A549 (cell line): ENCODE measurements at regions not wholly inside any gene's neighbourhood (a gene's known extent, or its start where the extent isn't known, plus 50 kb on each side); places are given as distances from the start of the nearest gene placed in this dataset.

Experiments
- ATAC-seq, 2 experiments: fragments of 200-7000 bp in 1 of 2; fragments of >200 bp in 1 of 2; cut with Nextera tagmentation in 1 of 2; cut with Tn5 transposase in 1 of 2; 3 replicates each; pipeline versions ENCODE4 v1.8.0 to v1.9.1; 2018 to 2020; ENCODE audit warnings: mild to moderate bottlenecking in 1 of 2, moderate library complexity in 1 of 2
- CTCF ChIA-PET: fragments of 300-600 bp; sonication (Branson Sonifier 250); formaldehyde crosslinking; extraction: SDS; loops from one replicate; lab custom pipeline; 2021; ENCODE audit warnings: antibody characterized with exemption, inconsistent platforms; lab: Yijun Ruan, JAX
- POLR2A ChIA-PET: fragments of 350-600 bp; formaldehyde crosslinking; extraction: SDS; loops from one replicate; lab custom pipeline; 2021; ENCODE audit warnings: antibody characterized with exemption, inconsistent platforms; lab: Yijun Ruan, JAX
- DNase-seq, 2 experiments: peaks; one replicate each; pipeline versions ENCODE4 v3.0.0 to v3.0.0-alpha.2; 2011 to 2016; ENCODE audit warnings: low read depth in 1 of 2, low spot score in 1 of 2
- FAIRE-seq: peaks from 2 replicates; lab custom pipeline; 2011; peaks lifted over from hg19 to GRCh38; lab: Jason Lieb, UNC
- H3K27ac ChIP-seq, 2 experiments: fragments of >200 bp; sonication (Bioruptor Twin); formaldehyde crosslinking; 3 replicates each; pipeline ENCODE4 v1.5.1; 2016 to 2017
- H3K4me1 ChIP-seq: fragments of >200 bp; sonication (Bioruptor Twin); formaldehyde crosslinking; 3 replicates; pipeline ENCODE4 v1.6.1; 2016
- H3K4me2 ChIP-seq: fragments of >200 bp; sonication (Bioruptor Twin); formaldehyde crosslinking; 3 replicates; pipeline ENCODE4 v1.6.1; 2016
- H3K4me3 ChIP-seq: fragments of >200 bp; sonication (Bioruptor Twin); formaldehyde crosslinking; 3 replicates; pipeline ENCODE4 v1.5.1; 2016
- H3K9me3 ChIP-seq: fragments of >200 bp; sonication (Bioruptor Twin); formaldehyde crosslinking; 3 replicates; pipeline ENCODE4 v1.6.1; 2016
- BHLHE40 ChIP-seq: IDR thresholded peaks from 2 replicates; pipeline ENCODE4 v1.6.1; 2012; ENCODE audit warnings: low read depth, low read length, inconsistent platforms
- CEBPB ChIP-seq, 2 experiments: fragments of >200 bp in 1 of 2; sonication (Bioruptor Twin) in 1 of 2; formaldehyde crosslinking in 1 of 2; IDR thresholded peaks; 2 replicates each; pipeline ENCODE4 v1.6.1; 2012 to 2016
- CTCF ChIP-seq: fragments of >200 bp; sonication (Bioruptor Twin); formaldehyde crosslinking; IDR thresholded peaks from 3 replicates; pipeline ENCODE4 v1.5.1; 2016
- EHF ChIP-seq: fragments of 250-450 bp; sonication (Bioruptor Pico); IDR thresholded peaks from 2 replicates; pipeline ENCODE4 v1.5.0; 2020; ENCODE audit warnings: mild to moderate bottlenecking
- GATA3 ChIP-seq: IDR thresholded peaks from 2 replicates; pipeline ENCODE4 v1.6.1; 2012; ENCODE audit warnings: borderline replicate concordance
- HOXB13 ChIP-seq: fragments of 250-450 bp; sonication (Bioruptor Pico); IDR thresholded peaks from 2 replicates; pipeline ENCODE4 v1.5.0; 2020; ENCODE audit warnings: low read depth, mild to moderate bottlenecking, moderate library complexity
- MAX ChIP-seq: IDR thresholded peaks from 2 replicates; pipeline ENCODE4 v1.6.1; 2012
- MYC ChIP-seq: IDR thresholded peaks from 2 replicates; pipeline ENCODE4 v1.6.1; 2012; ENCODE audit warnings: mild to moderate bottlenecking, inconsistent platforms, low read length, improper control_type of control experiment, borderline replicate concordance
- NFE2L2 ChIP-seq: fragments of 150-350 bp; conservative IDR thresholded peaks from 2 replicates; pipeline ENCODE4 v1.6.1; 2014; ENCODE audit warnings: low read length
- RFX5 ChIP-seq: fragments of 450-650 bp; IDR thresholded peaks from 2 replicates; pipeline ENCODE4 v1.7.1; 2014; ENCODE audit warnings: antibody characterized with exemption, mild to moderate bottlenecking, moderate library complexity
- SMC3 ChIP-seq: fragments of >200 bp; sonication (Bioruptor Twin); formaldehyde crosslinking; IDR thresholded peaks from 3 replicates; pipeline ENCODE4 v1.6.1; 2018; ENCODE audit warnings: inconsistent platforms
- SREBF2 ChIP-seq: fragments of 450-650 bp; IDR thresholded peaks from 2 replicates; pipeline ENCODE4 v1.6.1; 2014; ENCODE audit warnings: mild to moderate bottlenecking, moderate library complexity
- ZFP36 ChIP-seq: fragments of 450-650 bp; IDR thresholded peaks from 2 replicates; pipeline ENCODE4 v1.6.1; 2014; ENCODE audit warnings: borderline replicate concordance; ENCODE audit not compliant: partially characterized antibody
- WGBS: methylation state at CpG from one replicate; pipeline ENCODE4 v1.1.6; 2017; ENCODE audit errors: missing lambda C conversion rate; 5-methylcytosine and 5-hydroxymethylcytosine counted together
- TF ChIP-seq, protein P1 (sequence below): fragments of 200-600 bp; sonication (generic); IDR thresholded peaks from 2 replicates; pipeline ENCODE4 v1.6.1; 2016; ENCODE audit warnings: antibody characterized with exemption, mild to moderate bottlenecking, moderate library complexity
- TF ChIP-seq, protein P2 (sequence below): fragments of >200 bp; sonication (Bioruptor Twin); formaldehyde crosslinking; IDR thresholded peaks from 2 replicates; pipeline ENCODE4 v1.6.1; 2016
- TF ChIP-seq, protein P3 (sequence below): IDR thresholded peaks from 2 replicates; pipeline ENCODE4 v1.6.1; 2012; ENCODE audit warnings: low read depth, borderline replicate concordance
- TF ChIP-seq, protein P4 (sequence below): fragments of 150-350 bp; IDR thresholded peaks from 2 replicates; pipeline ENCODE4 v1.6.1; 2014; ENCODE audit warnings: low read depth, mild to moderate bottlenecking, low read length

- TF ChIP-seq, protein P1, sequence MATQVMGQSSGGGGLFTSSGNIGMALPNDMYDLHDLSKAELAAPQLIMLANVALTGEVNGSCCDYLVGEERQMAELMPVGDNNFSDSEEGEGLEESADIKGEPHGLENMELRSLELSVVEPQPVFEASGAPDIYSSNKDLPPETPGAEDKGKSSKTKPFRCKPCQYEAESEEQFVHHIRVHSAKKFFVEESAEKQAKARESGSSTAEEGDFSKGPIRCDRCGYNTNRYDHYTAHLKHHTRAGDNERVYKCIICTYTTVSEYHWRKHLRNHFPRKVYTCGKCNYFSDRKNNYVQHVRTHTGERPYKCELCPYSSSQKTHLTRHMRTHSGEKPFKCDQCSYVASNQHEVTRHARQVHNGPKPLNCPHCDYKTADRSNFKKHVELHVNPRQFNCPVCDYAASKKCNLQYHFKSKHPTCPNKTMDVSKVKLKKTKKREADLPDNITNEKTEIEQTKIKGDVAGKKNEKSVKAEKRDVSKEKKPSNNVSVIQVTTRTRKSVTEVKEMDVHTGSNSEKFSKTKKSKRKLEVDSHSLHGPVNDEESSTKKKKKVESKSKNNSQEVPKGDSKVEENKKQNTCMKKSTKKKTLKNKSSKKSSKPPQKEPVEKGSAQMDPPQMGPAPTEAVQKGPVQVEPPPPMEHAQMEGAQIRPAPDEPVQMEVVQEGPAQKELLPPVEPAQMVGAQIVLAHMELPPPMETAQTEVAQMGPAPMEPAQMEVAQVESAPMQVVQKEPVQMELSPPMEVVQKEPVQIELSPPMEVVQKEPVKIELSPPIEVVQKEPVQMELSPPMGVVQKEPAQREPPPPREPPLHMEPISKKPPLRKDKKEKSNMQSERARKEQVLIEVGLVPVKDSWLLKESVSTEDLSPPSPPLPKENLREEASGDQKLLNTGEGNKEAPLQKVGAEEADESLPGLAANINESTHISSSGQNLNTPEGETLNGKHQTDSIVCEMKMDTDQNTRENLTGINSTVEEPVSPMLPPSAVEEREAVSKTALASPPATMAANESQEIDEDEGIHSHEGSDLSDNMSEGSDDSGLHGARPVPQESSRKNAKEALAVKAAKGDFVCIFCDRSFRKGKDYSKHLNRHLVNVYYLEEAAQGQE, result no peak
- TF ChIP-seq MAX (no peak), SMC3 (no peak), EHF (no peak)
These were observed 427.8 kb upstream of the MYT1L start (continued) for GRCh38 chr2:2758793-2759367.

GRCh38 chr2:2757764-2758163, 426.7 kb upstream of the MYT1L start:
- FAIRE-seq (no peak), ATAC-seq (no peak), DNase-seq (no peak)
- Histone ChIP-seq H3K9me3 (peaks cover 5% of the 10 kb centered on the region; the same call in 1 of the 3 replicates), H3K27ac (no peak overlapping the region), H3K4me3 (no peak overlapping the region), H3K4me1 (no peaks in the 10 kb centered on the region), H3K4me2 (no peak overlapping the region)
- 9% methylated on average over 3 of the region's 3 CpGs for WGBS
- TF ChIP-seq, protein P1, result no peak
- no peak for TF ChIP-seq HOXB13
- no peak for TF ChIP-seq MYC
- no peak for TF ChIP-seq SREBF2
- no peak for TF ChIP-seq NFE2L2
- TF ChIP-seq CEBPB (IDR thresholded peaks at IDR 0.05), result no peak
- TF ChIP-seq BHLHE40, result no peak
- POLR2A ChIA-PET, result no interaction called here
- CTCF ChIA-PET, result no interaction called here

GRCh38 chr2:2756886-2757285, 425.8 kb upstream of the MYT1L start:
- 25% methylated on average over 7 of the region's 7 CpGs for WGBS
- Histone ChIP-seq H3K9me3 (peaks cover 5% of the 10 kb centered on the region; the same call in 1 of the 3 replicates), H3K4me1 (no peaks in the 10 kb centered on the region), H3K4me2 (no peak overlapping the region), H3K4me3 (no peak overlapping the region), H3K27ac (no peak overlapping the region)
- DNase-seq (no peak), ATAC-seq (no peak), FAIRE-seq (no peak)
- CTCF ChIA-PET, result no interaction called here
- POLR2A ChIA-PET, result no interaction called here
- TF ChIP-seq MYC, result no peak
- no peak for TF ChIP-seq CTCF
- TF ChIP-seq, protein P2, sequence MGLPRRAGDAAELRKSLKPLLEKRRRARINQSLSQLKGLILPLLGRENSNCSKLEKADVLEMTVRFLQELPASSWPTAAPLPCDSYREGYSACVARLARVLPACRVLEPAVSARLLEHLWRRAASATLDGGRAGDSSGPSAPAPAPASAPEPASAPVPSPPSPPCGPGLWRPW, result no peak
- TF ChIP-seq SMC3, result no peak
- TF ChIP-seq GATA3, result no peak
- TF ChIP-seq, protein P3, sequence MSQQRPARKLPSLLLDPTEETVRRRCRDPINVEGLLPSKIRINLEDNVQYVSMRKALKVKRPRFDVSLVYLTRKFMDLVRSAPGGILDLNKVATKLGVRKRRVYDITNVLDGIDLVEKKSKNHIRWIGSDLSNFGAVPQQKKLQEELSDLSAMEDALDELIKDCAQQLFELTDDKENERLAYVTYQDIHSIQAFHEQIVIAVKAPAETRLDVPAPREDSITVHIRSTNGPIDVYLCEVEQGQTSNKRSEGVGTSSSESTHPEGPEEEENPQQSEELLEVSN, result no peak
- TF ChIP-seq ZFP36, result no peak
- TF ChIP-seq RFX5, result no peak
- TF ChIP-seq, protein P4, sequence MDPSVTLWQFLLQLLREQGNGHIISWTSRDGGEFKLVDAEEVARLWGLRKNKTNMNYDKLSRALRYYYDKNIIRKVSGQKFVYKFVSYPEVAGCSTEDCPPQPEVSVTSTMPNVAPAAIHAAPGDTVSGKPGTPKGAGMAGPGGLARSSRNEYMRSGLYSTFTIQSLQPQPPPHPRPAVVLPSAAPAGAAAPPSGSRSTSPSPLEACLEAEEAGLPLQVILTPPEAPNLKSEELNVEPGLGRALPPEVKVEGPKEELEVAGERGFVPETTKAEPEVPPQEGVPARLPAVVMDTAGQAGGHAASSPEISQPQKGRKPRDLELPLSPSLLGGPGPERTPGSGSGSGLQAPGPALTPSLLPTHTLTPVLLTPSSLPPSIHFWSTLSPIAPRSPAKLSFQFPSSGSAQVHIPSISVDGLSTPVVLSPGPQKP, result no peak
- TF ChIP-seq, protein P1, result no peak
